Peyer's patch (tissue), 4 donors: ENCODE measurements at regions not wholly inside any gene's neighbourhood (a gene's known extent, or its start where the extent isn't known, plus 50 kb on each side); places are given as distances from the start of the nearest gene placed in this dataset.

Source experiments
- POLR2A ChIP-seq, 2 donors: fragments of 450-650 bp; IDR thresholded peaks; one replicate each; pipeline ENCODE4 v1.5.1; 2017; ENCODE audit warnings: antibody characterized with exemption in 2 of 2, mild to moderate bottlenecking in 2 of 2, moderate library complexity in 2 of 2
- TF ChIP-seq, protein P1 (sequence below), 6 experiments: fragments of 450-650 bp in 4 of 6; fragments of 200-600 bp in 2 of 6; sonication (generic) in 1 of 6; IDR thresholded peaks; one replicate each; pipeline ENCODE4 v1.5.1; 2017 to 2019; ENCODE audit warnings: antibody characterized with exemption in 6 of 6, mild to moderate bottlenecking in 3 of 6, moderate library complexity in 1 of 6

DNA sequence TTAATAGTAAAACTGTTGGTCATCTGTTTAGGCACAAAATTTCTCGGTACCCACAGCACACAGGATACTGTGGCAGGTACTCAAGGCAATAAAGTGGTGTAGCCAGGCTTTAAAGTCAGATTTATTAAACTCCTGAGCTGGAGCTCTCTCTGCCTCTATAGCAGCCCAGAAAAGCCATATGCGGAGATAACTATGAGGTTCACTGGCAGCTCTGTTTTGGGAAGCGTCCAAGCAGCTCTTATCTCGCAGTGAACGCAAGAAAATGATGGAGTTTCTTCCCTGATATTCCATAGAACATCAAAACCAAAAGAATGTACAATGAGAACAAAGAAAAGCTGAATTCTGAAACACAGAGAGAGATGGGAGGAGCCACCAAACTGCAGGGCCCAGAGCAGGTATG is 248.3 kb downstream of the C1orf94 start:
- TF ChIP-seq POLR2A (IDR thresholded peaks at IDR 0.05), result no peak
- TF ChIP-seq, protein P1, sequence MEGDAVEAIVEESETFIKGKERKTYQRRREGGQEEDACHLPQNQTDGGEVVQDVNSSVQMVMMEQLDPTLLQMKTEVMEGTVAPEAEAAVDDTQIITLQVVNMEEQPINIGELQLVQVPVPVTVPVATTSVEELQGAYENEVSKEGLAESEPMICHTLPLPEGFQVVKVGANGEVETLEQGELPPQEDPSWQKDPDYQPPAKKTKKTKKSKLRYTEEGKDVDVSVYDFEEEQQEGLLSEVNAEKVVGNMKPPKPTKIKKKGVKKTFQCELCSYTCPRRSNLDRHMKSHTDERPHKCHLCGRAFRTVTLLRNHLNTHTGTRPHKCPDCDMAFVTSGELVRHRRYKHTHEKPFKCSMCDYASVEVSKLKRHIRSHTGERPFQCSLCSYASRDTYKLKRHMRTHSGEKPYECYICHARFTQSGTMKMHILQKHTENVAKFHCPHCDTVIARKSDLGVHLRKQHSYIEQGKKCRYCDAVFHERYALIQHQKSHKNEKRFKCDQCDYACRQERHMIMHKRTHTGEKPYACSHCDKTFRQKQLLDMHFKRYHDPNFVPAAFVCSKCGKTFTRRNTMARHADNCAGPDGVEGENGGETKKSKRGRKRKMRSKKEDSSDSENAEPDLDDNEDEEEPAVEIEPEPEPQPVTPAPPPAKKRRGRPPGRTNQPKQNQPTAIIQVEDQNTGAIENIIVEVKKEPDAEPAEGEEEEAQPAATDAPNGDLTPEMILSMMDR (IDR thresholded peaks at IDR 0.05), result no peak
